GM18519 (cell line): ENCODE measurements at regions not wholly inside any gene's neighbourhood (a gene's known extent, or its start where the extent isn't known, plus 50 kb on each side); places are given as distances from the start of the nearest gene placed in this dataset.
"Not testable (repeated sequence)": the region's sequence is repeated elsewhere in the genome, so short reads cannot be mapped to it uniquely, and the experiment has no call there.

Experiments used
- ATAC-seq: cut with Tn5 transposase; IDR thresholded peaks from one replicate; pipeline ENCODE4 v1.9.1; 2021; ENCODE audit warnings: mild to moderate bottlenecking, moderate library complexity; ENCODE audit not compliant: unreplicated experiment, low FRiP score

- no peak for ATAC-seq
Measured at GRCh38 chr5:42066131-42066530, 141.1 kb downstream of the FBXO4 start.

- ATAC-seq = no peak
Measured at GRCh38 chr5:42074353-42074752, 149.3 kb downstream of the FBXO4 start.

DNA sequence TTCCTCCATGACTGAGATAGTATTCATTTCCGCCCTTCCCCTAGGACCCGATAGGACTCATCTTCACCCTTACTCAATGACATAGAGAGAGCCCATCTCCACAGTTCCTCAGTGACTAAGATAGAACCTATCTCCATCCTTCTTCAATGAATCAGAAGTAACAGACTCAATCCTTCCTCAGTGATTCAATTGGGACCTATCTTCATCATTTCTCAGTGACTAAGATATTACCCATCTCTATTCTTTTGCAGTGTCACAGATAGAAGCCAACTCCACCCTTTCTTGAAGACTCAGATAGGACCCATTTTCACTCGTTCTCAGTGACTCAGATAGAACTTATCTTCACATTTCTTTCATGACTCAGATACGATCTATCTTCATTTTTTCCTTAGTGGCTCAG lies 164.6 kb downstream of the FBXO4 start:
- no peak for ATAC-seq

DNA sequence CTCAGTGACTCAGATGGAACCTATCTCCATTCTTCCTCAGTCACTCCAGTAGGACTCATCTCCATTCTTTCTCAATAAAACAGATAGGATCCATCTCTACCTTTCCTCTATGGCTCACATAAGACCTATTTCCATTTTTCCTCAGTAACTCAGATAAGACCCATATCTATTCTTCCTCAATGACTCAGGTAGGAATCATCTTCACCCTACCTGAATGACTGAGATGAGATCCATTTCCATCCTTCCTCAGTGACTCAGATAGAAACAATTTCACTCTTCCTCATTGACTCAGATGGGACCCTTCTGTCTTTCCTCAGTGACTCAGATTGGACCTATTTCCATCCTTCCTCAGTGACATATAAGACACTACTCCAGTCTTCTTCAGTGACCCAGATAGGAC lies 165.1 kb downstream of the FBXO4 start:
- no peak for ATAC-seq

GRCh38 chr5:42099846-42100245 lies 174.8 kb downstream of the FBXO4 start:
- not testable (repeated sequence) for ATAC-seq

DNA sequence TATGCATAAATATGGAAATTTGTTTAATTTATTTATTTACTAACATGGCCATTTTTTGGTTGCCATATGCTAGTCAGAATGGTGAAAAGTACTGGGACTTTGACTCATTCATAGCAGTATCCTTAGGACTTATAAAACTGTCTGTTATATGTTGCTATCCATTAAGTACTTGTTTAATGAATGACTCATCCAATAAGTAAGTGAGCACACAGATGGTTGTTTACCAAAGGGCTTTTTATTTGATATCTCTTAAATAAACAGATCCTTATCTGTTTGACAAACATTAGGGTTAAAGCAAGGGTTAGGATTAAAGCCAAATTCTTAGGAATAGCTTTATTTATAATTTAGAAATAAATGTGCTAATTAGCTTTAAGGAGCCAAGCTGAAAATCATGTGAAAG lies 183.4 kb downstream of the FBXO4 start:
- no peak for ATAC-seq

DNA sequence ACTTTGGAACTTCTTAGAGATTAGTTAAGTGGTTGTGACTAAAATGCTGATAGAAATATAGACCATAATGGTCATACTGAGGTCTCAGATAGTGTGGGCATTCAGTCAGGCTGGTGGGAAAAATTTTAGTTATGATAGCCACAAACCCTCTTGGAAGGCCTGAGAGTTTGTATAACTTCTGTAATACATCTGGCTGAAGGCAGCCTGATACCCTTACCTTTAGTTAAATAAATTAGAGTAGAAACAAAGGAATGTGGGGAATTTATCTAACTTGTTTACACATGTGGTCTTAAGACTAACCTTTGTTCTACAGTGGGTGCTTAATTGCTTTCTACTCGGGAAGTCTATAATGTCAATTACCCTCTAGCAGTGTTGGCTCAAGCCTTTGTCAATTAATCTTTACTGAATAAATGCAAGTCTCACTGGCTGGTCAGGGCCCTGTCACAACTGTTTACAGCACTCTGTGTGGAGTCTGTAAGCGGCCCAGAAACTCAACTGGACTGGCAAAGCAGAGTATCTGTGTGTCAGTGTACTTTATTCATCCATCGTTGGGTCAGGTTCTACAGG lies 184.0 kb downstream of the FBXO4 start:
- ATAC-seq = no peak

DNA sequence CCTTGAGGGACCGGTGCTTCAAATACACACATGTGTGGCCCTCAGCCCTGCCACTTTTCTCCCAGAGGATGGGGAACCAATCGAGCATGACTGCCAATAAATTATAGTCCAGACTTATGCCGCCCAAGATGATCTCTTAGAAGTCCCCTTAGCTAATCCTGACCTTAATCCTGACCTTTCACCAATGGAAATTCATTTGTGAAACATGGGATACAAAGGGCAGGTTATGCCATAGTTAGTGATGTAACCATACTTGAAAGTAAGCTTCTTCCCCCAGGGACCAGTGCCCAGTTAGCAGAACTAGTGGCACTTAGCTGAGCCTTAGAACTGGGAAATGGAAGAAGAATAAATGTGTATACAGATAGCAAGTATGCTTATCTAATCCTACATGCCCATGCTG lies 190.6 kb downstream of the FBXO4 start:
- not testable (repeated sequence) for ATAC-seq

DNA sequence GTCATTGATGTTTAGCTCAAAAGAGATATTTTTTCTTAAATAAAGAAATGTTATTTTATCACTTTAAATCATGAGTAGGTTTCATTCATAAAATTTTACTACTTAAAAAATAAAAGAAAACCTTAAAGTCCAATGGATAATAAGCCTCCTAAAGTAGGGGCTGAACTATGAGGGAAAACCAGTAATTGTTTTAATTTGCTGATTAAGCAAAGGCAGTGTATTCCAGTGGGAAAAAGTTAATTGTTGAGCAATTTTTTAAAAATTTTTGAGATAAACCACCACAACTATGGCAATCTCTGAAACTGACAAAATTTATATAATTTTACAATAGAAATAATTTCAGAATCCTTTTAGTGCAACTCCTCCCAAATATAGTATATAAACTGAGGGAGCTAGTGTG lies 195.0 kb downstream of the FBXO4 start:
- ATAC-seq = no peak

GRCh38 chr5:42121401-42121800 lies 196.3 kb downstream of the FBXO4 start:
- no peak for ATAC-seq

- no peak for ATAC-seq
Measured at GRCh38 chr5:42131081-42131480, 206.0 kb downstream of the FBXO4 start.

- ATAC-seq = no peak
Measured at GRCh38 chr5:42143361-42143760, 218.3 kb downstream of the FBXO4 start.

DNA sequence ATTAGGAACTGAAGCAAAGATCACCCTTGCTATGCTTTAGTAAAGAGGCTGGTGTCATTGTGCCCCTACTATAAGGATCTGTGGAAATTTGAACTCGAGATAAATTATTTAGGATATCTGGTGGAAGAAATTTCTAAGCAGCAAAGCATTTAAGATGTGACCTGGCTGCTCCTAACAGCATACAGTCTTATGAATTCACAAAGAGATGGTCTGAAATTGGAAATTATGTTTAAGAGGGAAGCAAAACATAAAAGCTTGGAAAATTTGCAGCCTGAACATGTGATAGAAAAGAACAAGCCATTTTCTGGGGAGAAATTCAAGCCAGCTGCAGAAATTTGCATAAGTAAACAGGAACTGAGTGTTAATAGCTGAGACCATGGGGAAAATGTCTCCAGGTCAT lies 223.7 kb downstream of the FBXO4 start:
- ATAC-seq = no peak

- no peak for ATAC-seq
Measured at GRCh38 chr5:42157215-42157614, 232.1 kb downstream of the FBXO4 start.

- no peak for ATAC-seq
Measured at GRCh38 chr5:42163083-42163482, 238.0 kb downstream of the FBXO4 start.

DNA sequence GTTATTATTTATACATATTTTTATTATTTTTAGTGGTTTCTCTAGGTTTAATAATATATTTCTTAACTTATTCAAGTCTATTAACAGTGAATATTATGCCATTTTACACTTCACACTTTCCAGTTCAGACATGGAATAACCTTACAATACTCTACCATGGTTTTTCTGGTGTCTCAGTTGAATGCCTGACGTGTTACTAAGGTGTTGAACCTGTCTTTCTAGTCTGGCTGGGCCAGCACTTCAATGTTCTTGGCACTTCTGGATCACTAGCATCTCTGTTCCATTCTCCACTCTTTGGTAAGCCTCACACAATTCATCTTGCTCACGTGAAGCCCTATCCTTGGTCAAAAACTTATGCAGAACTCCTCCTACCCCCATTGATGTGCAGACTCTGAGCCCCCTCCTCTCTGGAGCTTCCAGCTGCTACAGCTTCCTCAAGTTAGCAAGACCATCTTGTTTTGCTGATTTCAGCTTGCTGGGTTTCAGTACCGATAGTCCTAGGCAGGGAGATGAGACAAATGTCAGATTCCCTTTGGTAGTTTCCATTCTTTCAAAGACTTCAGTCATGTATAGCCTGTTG lies 243.1 kb downstream of the FBXO4 start:
- ATAC-seq = no peak

- not testable (repeated sequence) for ATAC-seq
Measured at GRCh38 chr5:42176118-42176517, 247.1 kb upstream of the GHR start.

DNA sequence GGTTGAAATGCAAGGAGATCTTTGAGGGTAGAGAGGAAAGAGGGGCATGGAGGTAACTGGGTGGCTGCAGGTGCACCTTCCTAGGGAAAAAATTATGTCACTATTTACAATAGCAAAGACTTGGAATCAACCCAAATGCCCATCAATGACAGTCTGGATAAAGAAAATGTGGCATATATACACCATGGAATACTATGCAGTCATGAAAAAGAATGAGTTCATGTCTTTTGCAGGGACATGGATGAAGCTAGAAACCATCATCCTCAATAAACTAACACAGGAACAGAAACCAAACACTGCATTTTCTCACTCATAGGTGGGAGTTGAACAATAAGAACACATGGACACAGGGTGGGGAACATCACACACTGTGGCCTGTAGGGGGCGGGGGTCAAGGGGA lies 243.4 kb upstream of the GHR start:
- ATAC-seq = not testable (repeated sequence)

DNA sequence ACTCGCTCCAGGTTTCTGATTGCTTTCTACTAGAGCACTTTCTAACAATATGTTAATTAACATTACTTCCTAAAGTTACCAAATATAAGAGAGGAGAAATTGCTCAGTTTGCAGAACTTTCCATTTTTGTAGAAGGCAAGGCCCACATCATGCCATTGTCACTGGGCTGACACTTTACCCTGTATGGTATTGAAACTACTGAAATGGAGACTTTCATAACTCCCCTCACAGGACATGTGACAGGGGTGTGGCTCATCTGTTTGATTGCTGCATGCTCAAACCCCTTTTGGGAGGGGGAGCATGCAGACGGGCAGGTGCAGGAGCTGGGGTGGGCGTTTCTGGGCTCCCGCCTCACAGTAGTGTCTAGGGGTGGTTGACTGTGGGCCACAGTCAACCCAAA lies 206.3 kb upstream of the GHR start:
- ATAC-seq = no peak

DNA sequence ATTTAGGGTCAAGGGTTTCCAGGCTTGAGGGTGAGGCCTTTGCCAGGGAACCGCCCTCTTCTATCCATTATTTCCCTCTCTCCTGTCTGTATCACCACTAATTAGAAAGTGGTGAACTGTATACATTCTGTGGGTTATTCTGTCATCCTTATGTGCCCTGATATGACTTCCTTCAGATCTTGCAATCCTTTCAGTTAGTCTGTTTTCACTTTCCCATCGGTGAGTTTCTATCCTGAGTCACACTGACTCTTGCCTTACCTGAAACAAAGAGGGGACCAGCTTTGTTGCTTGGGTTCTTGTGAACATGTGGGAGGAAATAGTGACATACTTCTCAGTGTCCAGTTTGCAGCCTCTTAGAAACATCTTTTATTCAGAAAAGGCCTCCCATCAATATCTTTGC lies 205.4 kb upstream of the GHR start:
- ATAC-seq = no peak

DNA sequence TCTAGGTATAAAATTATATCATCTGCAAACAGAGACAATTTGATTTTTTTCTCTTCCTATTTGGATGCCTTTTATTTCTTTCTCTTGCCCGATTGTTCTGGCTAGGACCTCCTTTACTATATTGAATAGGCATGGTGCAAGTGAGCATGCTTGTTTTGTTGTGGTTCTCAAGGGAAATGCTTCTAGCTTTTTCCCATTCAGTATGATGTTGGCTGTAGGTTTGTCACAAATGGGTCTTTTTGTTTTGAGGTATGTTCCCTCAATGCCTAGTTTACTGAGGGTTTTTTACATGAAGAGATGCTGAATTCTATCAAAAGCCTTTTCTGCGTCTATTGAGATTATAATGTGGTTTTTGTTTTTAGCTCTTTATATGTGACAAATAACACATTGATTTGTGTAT lies 198.2 kb upstream of the GHR start:
- no peak for ATAC-seq

GRCh38 chr5:42228279-42228678 lies 195.0 kb upstream of the GHR start:
- no peak for ATAC-seq

GRCh38 chr5:42230839-42231238 lies 192.4 kb upstream of the GHR start:
- ATAC-seq = no peak
